OCI-LY3 (cell line): ENCODE measurements at regions not wholly inside any gene's neighbourhood (a gene's known extent, or its start where the extent isn't known, plus 50 kb on each side); places are given as distances from the start of the nearest gene placed in this dataset.
"Not testable (repeated sequence)": the region's sequence is repeated elsewhere in the genome, so short reads cannot be mapped to it uniquely, and the experiment has no call there.

ENCODE experiments used
- CTCF ChIP-seq: fragments of 200-600, 300-600 bp; sonication (generic); IDR thresholded peaks from 2 replicates; pipeline ENCODE4 v1.5.1; 2014; ENCODE audit warnings: antibody characterized with exemption, low read length, low read depth
- EZH2phosphoT487 ChIP-seq: fragments of 200-600 bp; shearing (Covaris generic); IDR thresholded peaks from 2 replicates; pipeline ENCODE4 v1.6.1; 2018; ENCODE audit warnings: antibody characterized with exemption, mixed run types, low read depth

- TF ChIP-seq CTCF, EZH2phosphoT487: not testable (repeated sequence)
Observed at GRCh38 chr10:27313586-27313985, 73.0 kb upstream of the ACBD5 start.
